DND-41 (cell line): ENCODE measurements at regions not wholly inside any gene's neighbourhood (a gene's known extent, or its start where the extent isn't known, plus 50 kb on each side); places are given as distances from the start of the nearest gene placed in this dataset.

ENCODE experiments used
- ATAC-seq: fragments of 200-7000 bp; cut with Tn5 transposase; 3 replicates; pipeline ENCODE4 v1.9.1; 2021; ENCODE audit warnings: low read depth; ENCODE audit not compliant: insufficient read depth
- DNase-seq: peaks from one replicate; pipeline ENCODE4 v3.0.0-alpha.2; 2020
- H2AFZ ChIP-seq: 2 replicates; pipeline ENCODE4 v1.6.0; 2012; ENCODE audit warnings: low read depth, low read length
- H3K27ac ChIP-seq: 2 replicates; pipeline ENCODE4 v1.5.1; 2012; ENCODE audit warnings: low read length, inconsistent platforms
- H3K27me3 ChIP-seq: fragments of 200-600 bp; sonication (generic); 2 replicates; pipeline ENCODE4 v1.6.0; 2012; ENCODE audit warnings: low read length, mild to moderate bottlenecking, inconsistent platforms; ENCODE audit not compliant: insufficient read depth, poor library complexity
- H3K36me3 ChIP-seq: 2 replicates; pipeline ENCODE4 v1.5.1; 2012; ENCODE audit warnings: low read length, inconsistent platforms; ENCODE audit not compliant: insufficient read depth
- H3K4me1 ChIP-seq: 2 replicates; pipeline ENCODE4 v1.5.1; 2012; ENCODE audit warnings: mild to moderate bottlenecking, low read length; ENCODE audit not compliant: insufficient read depth
- H3K4me2 ChIP-seq: 2 replicates; pipeline ENCODE4 v1.6.0; 2012; ENCODE audit warnings: mild to moderate bottlenecking, moderate library complexity, low read length, inconsistent platforms; ENCODE audit not compliant: insufficient read depth
- H3K4me3 ChIP-seq, 2 experiments: fragments of 200-600 bp in 1 of 2; shearing (Covaris generic) in 1 of 2; 2 replicates each; pipeline ENCODE4 v1.5.1; 2012 to 2016; ENCODE audit warnings: inconsistent platforms in 2 of 2, low read length in 2 of 2, mild to moderate bottlenecking in 2 of 2, low read depth in 1 of 2, moderate library complexity in 1 of 2
- H3K79me2 ChIP-seq: 2 replicates; pipeline ENCODE4 v1.6.0; 2012; ENCODE audit warnings: low read length, inconsistent platforms; ENCODE audit not compliant: insufficient read depth
- H3K9ac ChIP-seq: 2 replicates; pipeline ENCODE4 v1.6.0; 2012; ENCODE audit warnings: low read depth, mild to moderate bottlenecking, inconsistent platforms, low read length, moderate library complexity
- H3K9me3 ChIP-seq: 2 replicates; pipeline ENCODE4 v1.5.1; 2012; ENCODE audit warnings: low read length, moderate library complexity, mild to moderate bottlenecking, inconsistent platforms; ENCODE audit not compliant: insufficient read depth, severe bottlenecking
- H4K20me1 ChIP-seq: 2 replicates; pipeline ENCODE4 v1.6.0; 2012; ENCODE audit warnings: low read length; ENCODE audit not compliant: insufficient read depth
- EZH2 ChIP-seq: IDR thresholded peaks from 3 replicates; pipeline ENCODE4 v1.6.1; 2012; ENCODE audit warnings: borderline replicate concordance, low read depth, mild to moderate bottlenecking, moderate library complexity, low read length, inconsistent platforms; ENCODE audit not compliant: severe bottlenecking
- TF ChIP-seq, protein P1 (sequence below): IDR thresholded peaks from 2 replicates; pipeline ENCODE4 v1.5.1; 2012; ENCODE audit warnings: borderline replicate concordance, low read length, moderate library complexity, mild to moderate bottlenecking; ENCODE audit not compliant: poor library complexity, severe bottlenecking; ENCODE audit errors: extremely low read depth

DNA sequence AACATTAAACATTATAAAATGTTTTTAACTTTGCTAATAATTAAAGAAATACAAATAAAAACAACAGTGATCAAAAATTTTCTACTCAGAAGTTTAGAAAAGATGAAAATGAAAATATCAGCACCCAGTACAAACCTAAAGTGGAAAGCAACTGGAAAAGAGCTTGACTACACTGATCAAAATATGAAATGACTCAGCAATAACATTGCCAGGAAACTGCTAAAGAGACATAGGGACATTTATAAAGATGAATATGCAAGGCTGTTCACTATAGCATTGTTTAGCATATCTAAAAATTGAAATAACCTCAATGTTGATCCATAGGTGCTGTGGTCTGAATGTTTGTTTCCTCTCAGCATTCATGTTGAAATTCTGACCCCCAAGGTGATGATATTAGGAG lies 88.5 kb upstream of the NOCT start:
- H3K4me1 ChIP-seq, result no peaks in the 10 kb centered on the region
- H3K27me3 ChIP-seq, result no peaks in the 10 kb centered on the region
- no peaks in the 10 kb centered on the region for H4K20me1 ChIP-seq
- no peaks in the 10 kb centered on the region for H3K79me2 ChIP-seq
- DNase-seq (no peak), ATAC-seq (no peak)
- H3K27ac ChIP-seq, result no peak overlapping the region
- no peaks in the 10 kb centered on the region for H3K36me3 ChIP-seq
- no peak overlapping the region for H2AFZ ChIP-seq
- no peaks in the 10 kb centered on the region for H3K9me3 ChIP-seq
- H3K9ac ChIP-seq, result no peak overlapping the region
- no peak overlapping the region for H3K4me3 ChIP-seq
- no peak for TF ChIP-seq EZH2
- TF ChIP-seq, protein P1, sequence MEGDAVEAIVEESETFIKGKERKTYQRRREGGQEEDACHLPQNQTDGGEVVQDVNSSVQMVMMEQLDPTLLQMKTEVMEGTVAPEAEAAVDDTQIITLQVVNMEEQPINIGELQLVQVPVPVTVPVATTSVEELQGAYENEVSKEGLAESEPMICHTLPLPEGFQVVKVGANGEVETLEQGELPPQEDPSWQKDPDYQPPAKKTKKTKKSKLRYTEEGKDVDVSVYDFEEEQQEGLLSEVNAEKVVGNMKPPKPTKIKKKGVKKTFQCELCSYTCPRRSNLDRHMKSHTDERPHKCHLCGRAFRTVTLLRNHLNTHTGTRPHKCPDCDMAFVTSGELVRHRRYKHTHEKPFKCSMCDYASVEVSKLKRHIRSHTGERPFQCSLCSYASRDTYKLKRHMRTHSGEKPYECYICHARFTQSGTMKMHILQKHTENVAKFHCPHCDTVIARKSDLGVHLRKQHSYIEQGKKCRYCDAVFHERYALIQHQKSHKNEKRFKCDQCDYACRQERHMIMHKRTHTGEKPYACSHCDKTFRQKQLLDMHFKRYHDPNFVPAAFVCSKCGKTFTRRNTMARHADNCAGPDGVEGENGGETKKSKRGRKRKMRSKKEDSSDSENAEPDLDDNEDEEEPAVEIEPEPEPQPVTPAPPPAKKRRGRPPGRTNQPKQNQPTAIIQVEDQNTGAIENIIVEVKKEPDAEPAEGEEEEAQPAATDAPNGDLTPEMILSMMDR, result no peak
- no peak overlapping the region for H3K4me2 ChIP-seq

- no peak overlapping the region for H3K9ac ChIP-seq
- H3K4me3 ChIP-seq, result no peak overlapping the region
Observed at GRCh38 chr4:138925495-138925894, 90.1 kb upstream of the NOCT start.

GRCh38 chr4:138919094-138919936 lies 96.3 kb upstream of the NOCT start:
- peak; percentile 64 for DNase-seq
- Histone ChIP-seq H3K27me3 (peaks cover 4% of the 10 kb centered on the region), H3K36me3 (no peaks in the 10 kb centered on the region), H3K4me2 (no peak overlapping the region), H2AFZ (no peak overlapping the region), H3K9me3 (no peaks in the 10 kb centered on the region), H3K4me1 (no peaks in the 10 kb centered on the region; the same call in 1 of the 2 replicates), H3K4me3 (no peak overlapping the region), H3K79me2 (no peaks in the 10 kb centered on the region), H3K9ac (no peak overlapping the region), H3K27ac (no peak overlapping the region), H4K20me1 (no peaks in the 10 kb centered on the region)
- no peak for TF ChIP-seq EZH2
- TF ChIP-seq, protein P1, result peak; percentile 82
- ATAC-seq, result peak; percentile 87

More at GRCh38 chr4:138925495-138925894, 90.1 kb upstream of the NOCT start:
- H3K4me2 ChIP-seq, result no peak overlapping the region
- H3K4me1 ChIP-seq, result no peaks in the 10 kb centered on the region
- peaks cover 3% of the 10 kb centered on the region for H3K27me3 ChIP-seq
- H3K79me2 ChIP-seq, result no peaks in the 10 kb centered on the region
- ATAC-seq (no peak), DNase-seq (no peak)
- no peaks in the 10 kb centered on the region for H3K36me3 ChIP-seq
- H3K27ac ChIP-seq, result no peak overlapping the region
- no peaks in the 10 kb centered on the region for H4K20me1 ChIP-seq
- TF ChIP-seq, protein P1, result no peak
- no peak for TF ChIP-seq EZH2
- H3K9me3 ChIP-seq, result no peaks in the 10 kb centered on the region
- H2AFZ ChIP-seq, result no peak overlapping the region
